ENCODE measurements at regions not wholly inside any gene's neighbourhood (a gene's known extent, or its start where the extent isn't known, plus 50 kb on each side); places are given as distances from the start of the nearest gene placed in this dataset.

GRCh38 chr12:30463636-30464035 is 232.0 kb downstream of the IPO8 start:
- H3K4me1 ChIP-seq (ENCODE audit: control insufficient read depth, insufficient read depth, low read length) = no peaks in the 10 kb centered on the region
- intact Hi-C loops (cut with micrococcal nuclease) = no loop called here
- TF ChIP-seq, protein P1, sequence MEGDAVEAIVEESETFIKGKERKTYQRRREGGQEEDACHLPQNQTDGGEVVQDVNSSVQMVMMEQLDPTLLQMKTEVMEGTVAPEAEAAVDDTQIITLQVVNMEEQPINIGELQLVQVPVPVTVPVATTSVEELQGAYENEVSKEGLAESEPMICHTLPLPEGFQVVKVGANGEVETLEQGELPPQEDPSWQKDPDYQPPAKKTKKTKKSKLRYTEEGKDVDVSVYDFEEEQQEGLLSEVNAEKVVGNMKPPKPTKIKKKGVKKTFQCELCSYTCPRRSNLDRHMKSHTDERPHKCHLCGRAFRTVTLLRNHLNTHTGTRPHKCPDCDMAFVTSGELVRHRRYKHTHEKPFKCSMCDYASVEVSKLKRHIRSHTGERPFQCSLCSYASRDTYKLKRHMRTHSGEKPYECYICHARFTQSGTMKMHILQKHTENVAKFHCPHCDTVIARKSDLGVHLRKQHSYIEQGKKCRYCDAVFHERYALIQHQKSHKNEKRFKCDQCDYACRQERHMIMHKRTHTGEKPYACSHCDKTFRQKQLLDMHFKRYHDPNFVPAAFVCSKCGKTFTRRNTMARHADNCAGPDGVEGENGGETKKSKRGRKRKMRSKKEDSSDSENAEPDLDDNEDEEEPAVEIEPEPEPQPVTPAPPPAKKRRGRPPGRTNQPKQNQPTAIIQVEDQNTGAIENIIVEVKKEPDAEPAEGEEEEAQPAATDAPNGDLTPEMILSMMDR (IDR thresholded peaks at IDR 0.05) = no peak

DNA sequence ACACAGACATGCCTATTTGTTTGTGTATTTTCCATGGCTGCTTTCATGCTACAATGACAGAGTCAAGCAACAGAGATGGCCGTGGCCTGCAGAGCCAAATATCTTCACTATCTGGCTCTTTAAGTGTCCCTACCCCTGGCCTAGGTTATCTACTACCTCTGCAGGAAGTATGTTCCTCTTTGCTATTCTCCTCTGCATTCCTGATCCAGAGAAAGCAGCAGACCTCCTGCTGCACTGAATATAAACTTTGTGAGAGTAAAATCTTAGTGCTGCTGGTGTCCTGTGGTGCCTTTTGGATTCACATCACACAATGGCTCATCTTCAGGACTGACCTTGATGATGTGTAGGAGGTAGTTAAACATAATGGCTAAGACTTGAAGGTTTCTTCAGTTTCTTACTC is 233.4 kb downstream of the IPO8 start:
- DNase-seq = no peak
- no peaks in the 10 kb centered on the region for H3K4me1 Mint-ChIP-seq
- no peak overlapping the region for H3K27ac Mint-ChIP-seq
- peaks cover 8 to 10% of the 10 kb centered on the region in 2 donors for H3K9me3 Mint-ChIP-seq
- TF ChIP-seq, protein P1 (IDR thresholded peaks at IDR 0.05) = no peak
- Histone ChIP-seq H3K27me3 (ENCODE audit: control insufficient read depth, insufficient read depth, low read length) (no peaks in the 10 kb centered on the region), H3K36me3 (ENCODE audit: control insufficient read depth, insufficient read depth, low read length) (no peaks in the 10 kb centered on the region), H3K4me1 (ENCODE audit: control insufficient read depth, insufficient read depth, low read length) (no peaks in the 10 kb centered on the region), H3K27ac (ENCODE audit: low read length) (no peak overlapping the region), H3K4me3 (ENCODE audit: low read length) (no peak overlapping the region), H3K9me3 (ENCODE audit: control insufficient read depth, insufficient read depth, low read length) (peaks cover 3% of the 10 kb centered on the region)
- no peaks in the 10 kb centered on the region for H3K27me3 Mint-ChIP-seq (ENCODE audit: low read depth in 2 of 2)
- no peaks in the 10 kb centered on the region for H3K36me3 Mint-ChIP-seq
- H3K4me3 Mint-ChIP-seq = no peak overlapping the region
- 79% methylated on average over 1 of the region's 1 CpG for WGBS (ENCODE audit: insufficient coverage)
- no peak for ATAC-seq
- intact Hi-C loops (cut with micrococcal nuclease) = no loop called here

More at GRCh38 chr12:30463636-30464035, 232.0 kb downstream of the IPO8 start:
- Mint-ChIP-seq H3K27ac (no peak overlapping the region), H3K4me3 (no peak overlapping the region), H3K27me3 (ENCODE audit: low read depth in 2 of 2) (no peaks in the 10 kb centered on the region), H3K4me1 (no peaks in the 10 kb centered on the region), H3K9me3 (peaks cover 3 to 10% of the 10 kb centered on the region in 2 donors), H3K36me3 (no peaks in the 10 kb centered on the region)
- no peaks in the 10 kb centered on the region for H3K27me3 ChIP-seq (ENCODE audit: control insufficient read depth, insufficient read depth, low read length)
- DNase-seq (no peak), ATAC-seq (no peak)
- no peaks in the 10 kb centered on the region for H3K36me3 ChIP-seq (ENCODE audit: control insufficient read depth, insufficient read depth, low read length)
- H3K4me3 ChIP-seq (ENCODE audit: low read length) = no peak overlapping the region
- 42% methylated on average over 2 of the region's 2 CpGs for WGBS (ENCODE audit: insufficient coverage)
- peaks cover 3% of the 10 kb centered on the region for H3K9me3 ChIP-seq (ENCODE audit: control insufficient read depth, insufficient read depth, low read length)
- H3K27ac ChIP-seq (ENCODE audit: low read length) = no peak overlapping the region

DNA sequence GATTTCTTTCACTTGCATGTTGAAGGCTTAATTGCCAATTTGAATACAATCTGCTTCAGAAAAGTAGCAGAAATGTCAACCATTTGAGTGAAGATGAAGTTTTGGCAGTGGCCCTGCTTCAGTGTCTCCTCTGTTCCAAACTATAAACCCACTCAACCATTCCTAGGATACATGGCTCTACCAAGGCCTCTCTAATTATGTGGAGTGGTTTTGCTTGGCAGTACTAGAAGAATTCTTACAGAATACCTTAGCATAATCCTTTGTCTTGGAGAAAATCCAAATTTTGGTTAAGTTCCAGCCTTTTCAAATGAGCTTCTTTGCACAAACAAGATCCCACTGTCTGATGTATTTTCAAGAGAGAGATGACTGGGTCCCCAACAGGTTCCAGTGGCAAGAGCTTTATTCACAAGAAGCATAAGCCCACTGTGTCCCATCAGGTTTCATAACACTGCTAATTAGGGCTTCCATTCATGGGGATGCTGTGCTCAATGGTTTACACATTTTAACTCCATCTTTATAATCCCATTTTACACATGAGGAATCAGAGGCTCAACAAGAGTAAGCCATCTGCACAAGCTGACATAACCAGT is 234.5 kb downstream of the IPO8 start:
- TF ChIP-seq, protein P1 (IDR thresholded peaks at IDR 0.05) = no peak
- ATAC-seq (no peak), DNase-seq (no peak)
- no peaks in the 10 kb centered on the region for H3K27me3 Mint-ChIP-seq (ENCODE audit: low read depth in 2 of 2)
- Histone ChIP-seq H3K27me3 (ENCODE audit: control insufficient read depth, insufficient read depth, low read length) (no peaks in the 10 kb centered on the region), H3K27ac (ENCODE audit: low read length) (no peak overlapping the region), H3K4me1 (ENCODE audit: control insufficient read depth, insufficient read depth, low read length) (no peaks in the 10 kb centered on the region), H3K9me3 (ENCODE audit: control insufficient read depth, insufficient read depth, low read length) (peaks cover 3% of the 10 kb centered on the region), H3K4me3 (ENCODE audit: low read length) (no peak overlapping the region), H3K36me3 (ENCODE audit: control insufficient read depth, insufficient read depth, low read length) (no peaks in the 10 kb centered on the region)
- peaks cover 8 to 10% of the 10 kb centered on the region in 2 donors for H3K9me3 Mint-ChIP-seq
- H3K27ac Mint-ChIP-seq = no peak overlapping the region
- no peak overlapping the region for H3K4me3 Mint-ChIP-seq
- intact Hi-C loops (cut with micrococcal nuclease) = no loop called here
- H3K36me3 Mint-ChIP-seq = no peaks in the 10 kb centered on the region
- H3K4me1 Mint-ChIP-seq = no peaks in the 10 kb centered on the region

DNA sequence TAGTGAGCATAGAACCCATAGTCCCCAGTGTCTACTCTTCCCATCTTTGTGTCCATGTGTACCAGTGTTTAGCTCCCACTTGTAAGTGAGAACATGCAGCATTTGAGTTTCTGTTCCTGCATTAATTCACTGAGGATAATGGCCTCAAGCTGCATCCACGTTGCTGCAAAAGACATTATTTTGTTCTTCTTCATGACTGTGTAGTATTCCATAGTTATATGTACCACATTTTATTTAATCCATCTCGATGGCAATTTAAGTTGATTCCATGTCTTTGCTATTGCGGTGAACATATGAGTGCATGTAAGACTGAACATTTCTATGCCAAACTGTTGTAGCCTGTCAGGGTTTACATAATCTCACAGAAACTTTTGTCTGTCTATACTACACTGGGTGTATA is 237.2 kb downstream of the IPO8 start:
- TF ChIP-seq, protein P1 (IDR thresholded peaks at IDR 0.05) = no peak
- Mint-ChIP-seq H3K4me1 (no peaks in the 10 kb centered on the region), H3K27me3 (ENCODE audit: low read depth in 2 of 2) (no peaks in the 10 kb centered on the region), H3K27ac (no peak overlapping the region), H3K4me3 (no peak overlapping the region), H3K9me3 (peaks cover 4 to 6% of the 10 kb centered on the region in 2 donors), H3K36me3 (no peaks in the 10 kb centered on the region)
- ATAC-seq = no peak
- Histone ChIP-seq H3K4me3 (ENCODE audit: low read length) (no peak overlapping the region), H3K4me1 (ENCODE audit: control insufficient read depth, insufficient read depth, low read length) (no peaks in the 10 kb centered on the region), H3K27ac (ENCODE audit: low read length) (no peak overlapping the region), H3K36me3 (ENCODE audit: control insufficient read depth, insufficient read depth, low read length) (no peaks in the 10 kb centered on the region), H3K27me3 (ENCODE audit: control insufficient read depth, insufficient read depth, low read length) (no peaks in the 10 kb centered on the region), H3K9me3 (ENCODE audit: control insufficient read depth, insufficient read depth, low read length) (peaks cover 3% of the 10 kb centered on the region)
- intact Hi-C loops (cut with micrococcal nuclease) = no loop called here
- WGBS (ENCODE audit: insufficient coverage) = 61% methylated on average over 3 of the region's 3 CpGs
- DNase-seq = no peak

All from natural killer cell (primary cell).